ENCODE measurements at regions not wholly inside any gene's neighbourhood (a gene's known extent, or its start where the extent isn't known, plus 50 kb on each side); places are given as distances from the start of the nearest gene placed in this dataset.

DNA sequence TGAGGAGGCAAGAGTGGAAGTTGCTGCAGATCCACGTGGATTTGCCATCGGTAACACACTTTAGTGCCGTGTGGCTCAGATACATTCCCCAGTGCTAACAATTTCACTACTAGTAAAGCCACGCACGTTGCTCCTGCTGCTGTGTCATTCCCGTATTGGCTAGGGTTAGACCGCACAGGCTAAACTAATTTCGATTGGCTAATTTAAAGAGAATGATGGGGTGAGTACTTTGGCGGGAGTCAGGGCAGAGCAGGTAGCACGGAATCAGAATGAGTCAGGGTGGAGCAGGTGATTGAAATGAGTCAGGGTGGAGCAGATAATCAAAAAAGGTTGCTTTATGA, 1337.5 kb downstream of the FSTL5 start:
- no peak for TF ChIP-seq EZH2 (IDR thresholded peaks at IDR 0.05; ENCODE audit: borderline replicate concordance, low read depth, low read length, poor library complexity, severe bottlenecking)
- TF ChIP-seq, protein P1, sequence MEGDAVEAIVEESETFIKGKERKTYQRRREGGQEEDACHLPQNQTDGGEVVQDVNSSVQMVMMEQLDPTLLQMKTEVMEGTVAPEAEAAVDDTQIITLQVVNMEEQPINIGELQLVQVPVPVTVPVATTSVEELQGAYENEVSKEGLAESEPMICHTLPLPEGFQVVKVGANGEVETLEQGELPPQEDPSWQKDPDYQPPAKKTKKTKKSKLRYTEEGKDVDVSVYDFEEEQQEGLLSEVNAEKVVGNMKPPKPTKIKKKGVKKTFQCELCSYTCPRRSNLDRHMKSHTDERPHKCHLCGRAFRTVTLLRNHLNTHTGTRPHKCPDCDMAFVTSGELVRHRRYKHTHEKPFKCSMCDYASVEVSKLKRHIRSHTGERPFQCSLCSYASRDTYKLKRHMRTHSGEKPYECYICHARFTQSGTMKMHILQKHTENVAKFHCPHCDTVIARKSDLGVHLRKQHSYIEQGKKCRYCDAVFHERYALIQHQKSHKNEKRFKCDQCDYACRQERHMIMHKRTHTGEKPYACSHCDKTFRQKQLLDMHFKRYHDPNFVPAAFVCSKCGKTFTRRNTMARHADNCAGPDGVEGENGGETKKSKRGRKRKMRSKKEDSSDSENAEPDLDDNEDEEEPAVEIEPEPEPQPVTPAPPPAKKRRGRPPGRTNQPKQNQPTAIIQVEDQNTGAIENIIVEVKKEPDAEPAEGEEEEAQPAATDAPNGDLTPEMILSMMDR (conservative IDR thresholded peaks at IDR 0.05; ENCODE audit: low read depth, low read length), result no peak
- H3K9me3 ChIP-seq (ENCODE audit: low read depth, low read length, poor library complexity, severe bottlenecking), result no peaks in the 10 kb centered on the region
- H3K27me3 ChIP-seq (replicated peaks; ENCODE audit: insufficient read depth, low read depth, low read length, poor library complexity), result no peaks in the 10 kb centered on the region
- no peaks in the 10 kb centered on the region for H3K36me3 ChIP-seq (ENCODE audit: insufficient read depth, low read length, poor library complexity, severe bottlenecking)
- intact Hi-C loops (cut with micrococcal nuclease; ENCODE audit: unreplicated experiment), result no loop called here
- ChIA-PET POLR2A (ENCODE audit: low non-redundant PET) (no interaction called here), CTCF (no interaction called here)
- no peak overlapping the region for H3K27ac ChIP-seq (ENCODE audit: low read depth, low read length, poor library complexity, severe bottlenecking)
- DNase-seq (ENCODE audit: low spot score), result no peak
- no TSS peak for BruUV-seq (replicated peaks)
- H3K4me1 ChIP-seq (ENCODE audit: insufficient read depth, low read length, poor library complexity, severe bottlenecking), result peaks cover 4% of the 10 kb centered on the region
- no peak overlapping the region for H3K4me3 ChIP-seq (ENCODE audit: low read depth, low read length, poor library complexity, severe bottlenecking)

DNA sequence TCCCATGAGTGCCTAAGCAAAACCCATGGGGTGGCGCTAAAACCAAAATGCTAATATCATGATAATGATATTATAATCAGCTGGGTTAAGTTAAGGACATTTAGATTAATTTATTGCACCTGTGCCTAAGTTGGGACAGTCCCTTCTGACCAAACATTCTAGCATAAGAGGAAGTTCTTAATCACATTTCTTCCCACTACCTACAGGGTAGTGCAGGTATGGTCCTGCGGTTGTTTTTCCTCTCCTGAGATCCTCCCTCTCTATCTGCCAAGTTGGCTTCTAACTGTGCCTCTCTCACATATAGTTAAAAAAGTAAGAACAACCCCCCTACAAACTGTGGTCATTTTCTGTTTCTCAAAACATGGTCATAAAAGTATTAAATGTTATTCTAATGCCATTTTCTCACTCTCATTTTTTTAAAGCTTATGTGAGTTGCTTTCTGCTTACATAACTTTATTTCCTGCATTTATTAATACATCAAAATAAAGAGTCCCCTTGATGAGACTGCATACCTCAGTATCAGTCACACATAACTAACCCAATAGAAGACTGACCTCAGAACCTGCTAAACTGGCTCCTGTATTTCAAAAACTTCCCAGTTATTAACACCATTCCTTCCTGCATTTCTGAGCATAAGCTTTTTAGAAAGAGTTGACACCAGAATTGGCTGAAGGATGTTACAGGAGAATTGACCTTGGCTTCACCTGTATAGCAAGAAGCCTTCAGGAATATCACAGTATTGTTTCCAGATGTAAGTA, 1332.5 kb downstream of the FSTL5 start:
- DNase-seq (ENCODE audit: low spot score), result no peak
- no peaks in the 10 kb centered on the region for H3K9me3 ChIP-seq (ENCODE audit: low read depth, low read length, poor library complexity, severe bottlenecking)
- no peak overlapping the region for H3K4me3 ChIP-seq (ENCODE audit: low read depth, low read length, poor library complexity, severe bottlenecking)
- no peaks in the 10 kb centered on the region for H3K36me3 ChIP-seq (ENCODE audit: insufficient read depth, low read length, poor library complexity, severe bottlenecking)
- intact Hi-C loops (cut with micrococcal nuclease; ENCODE audit: unreplicated experiment), result no loop called here
- H3K27me3 ChIP-seq (replicated peaks; ENCODE audit: insufficient read depth, low read depth, low read length, poor library complexity), result no peaks in the 10 kb centered on the region
- CTCF ChIA-PET, result no interaction called here
- H3K4me1 ChIP-seq (ENCODE audit: insufficient read depth, low read length, poor library complexity, severe bottlenecking), result no peaks in the 10 kb centered on the region
- POLR2A ChIA-PET (ENCODE audit: low non-redundant PET), result no interaction called here
- H3K27ac ChIP-seq (ENCODE audit: low read depth, low read length, poor library complexity, severe bottlenecking), result no peak overlapping the region
- TF ChIP-seq, protein P1 (conservative IDR thresholded peaks at IDR 0.05; ENCODE audit: low read depth, low read length), result no peak
- no peak for TF ChIP-seq EZH2 (IDR thresholded peaks at IDR 0.05; ENCODE audit: borderline replicate concordance, low read depth, low read length, poor library complexity, severe bottlenecking)
- BruUV-seq (replicated peaks), result no TSS peak

DNA sequence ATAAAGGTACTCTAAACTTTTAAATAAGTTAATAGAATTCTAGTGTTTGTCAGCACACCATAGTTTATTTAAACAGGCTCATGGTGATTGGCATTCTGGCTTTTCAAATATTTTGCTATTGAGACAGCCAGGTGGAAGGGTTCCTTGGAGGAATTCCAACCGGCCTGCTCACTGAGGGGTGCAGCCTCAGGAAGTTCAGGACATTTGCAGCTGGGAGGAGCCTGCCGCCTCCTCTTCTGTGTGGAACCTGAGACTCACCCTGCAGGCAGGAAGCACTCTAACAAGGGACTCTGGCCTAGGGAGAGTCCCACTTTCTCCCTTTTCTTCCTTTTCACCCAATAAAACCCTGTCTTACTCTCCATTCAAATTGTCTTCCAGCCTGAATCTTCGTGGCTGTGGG, 1328.0 kb downstream of the FSTL5 start:
- intact Hi-C loops (cut with micrococcal nuclease; ENCODE audit: unreplicated experiment), result no loop called here
- BruUV-seq (replicated peaks), result no TSS peak
- ChIA-PET CTCF (no interaction called here), POLR2A (ENCODE audit: low non-redundant PET) (no interaction called here)
- H3K27me3 ChIP-seq (replicated peaks; ENCODE audit: insufficient read depth, low read depth, low read length, poor library complexity), result no peaks in the 10 kb centered on the region
- H3K4me3 ChIP-seq (ENCODE audit: low read depth, low read length, poor library complexity, severe bottlenecking), result no peak overlapping the region
- H3K4me1 ChIP-seq (ENCODE audit: insufficient read depth, low read length, poor library complexity, severe bottlenecking), result no peaks in the 10 kb centered on the region
- H3K9me3 ChIP-seq (ENCODE audit: low read depth, low read length, poor library complexity, severe bottlenecking), result no peaks in the 10 kb centered on the region
- H3K36me3 ChIP-seq (ENCODE audit: insufficient read depth, low read length, poor library complexity, severe bottlenecking), result no peaks in the 10 kb centered on the region
- no peak for DNase-seq (ENCODE audit: low spot score)
- no peak for TF ChIP-seq EZH2 (IDR thresholded peaks at IDR 0.05; ENCODE audit: borderline replicate concordance, low read depth, low read length, poor library complexity, severe bottlenecking)
- H3K27ac ChIP-seq (ENCODE audit: low read depth, low read length, poor library complexity, severe bottlenecking), result no peak overlapping the region

DNA sequence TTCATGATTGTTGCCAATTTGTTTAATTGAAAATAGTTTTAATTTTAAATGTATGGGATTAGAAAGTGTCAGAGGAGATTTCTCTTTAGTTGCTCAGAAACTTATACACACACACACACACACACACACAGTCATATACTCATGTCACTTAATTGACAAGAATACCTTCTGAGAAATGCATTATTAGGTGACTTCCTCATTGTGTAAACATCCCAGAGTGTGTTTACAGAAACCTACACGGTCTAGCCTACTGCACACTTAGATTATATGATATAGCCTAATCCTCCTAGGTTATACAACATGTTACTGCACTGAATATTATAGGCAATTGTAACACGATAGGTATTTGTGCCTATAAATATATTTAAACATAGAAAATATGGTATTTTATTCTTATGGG, 1327.4 kb downstream of the FSTL5 start:
- no peaks in the 10 kb centered on the region for H3K27me3 ChIP-seq (replicated peaks; ENCODE audit: insufficient read depth, low read depth, low read length, poor library complexity)
- BruUV-seq (replicated peaks), result no TSS peak
- intact Hi-C loops (cut with micrococcal nuclease; ENCODE audit: unreplicated experiment), result no loop called here
- no peak for DNase-seq (ENCODE audit: low spot score)
- ChIA-PET CTCF (no interaction called here), POLR2A (ENCODE audit: low non-redundant PET) (no interaction called here)
- no peaks in the 10 kb centered on the region for H3K4me1 ChIP-seq (ENCODE audit: insufficient read depth, low read length, poor library complexity, severe bottlenecking)
- no peaks in the 10 kb centered on the region for H3K9me3 ChIP-seq (ENCODE audit: low read depth, low read length, poor library complexity, severe bottlenecking)
- no peak for TF ChIP-seq EZH2 (IDR thresholded peaks at IDR 0.05; ENCODE audit: borderline replicate concordance, low read depth, low read length, poor library complexity, severe bottlenecking)
- TF ChIP-seq, protein P1 (conservative IDR thresholded peaks at IDR 0.05; ENCODE audit: low read depth, low read length), result no peak
- H3K4me3 ChIP-seq (ENCODE audit: low read depth, low read length, poor library complexity, severe bottlenecking), result no peak overlapping the region
- no peak overlapping the region for H3K27ac ChIP-seq (ENCODE audit: low read depth, low read length, poor library complexity, severe bottlenecking)
- no peaks in the 10 kb centered on the region for H3K36me3 ChIP-seq (ENCODE audit: insufficient read depth, low read length, poor library complexity, severe bottlenecking)

Data from A673 (cell line).